Activated naive CD4-positive, alpha-beta T cell treated with anti-CD3 and anti-CD28 coated beads, Interleukin-2, amount 10 ng/mL, durations not matched to agents 7 days and 5 days (primary cell): ENCODE measurements at regions not wholly inside any gene's neighbourhood (a gene's known extent, or its start where the extent isn't known, plus 50 kb on each side); places are given as distances from the start of the nearest gene placed in this dataset.
"Not testable (repeated sequence)": the region's sequence is repeated elsewhere in the genome, so short reads cannot be mapped to it uniquely, and the experiment has no call there.

Source experiments
- CTCF ChIA-PET: fragments of 350-600 bp; sonication (Branson Sonifier 250); formaldehyde crosslinking; loops from one replicate; lab custom pipeline; 2021; ENCODE audit warnings: antibody characterized with exemption; lab: Charles Lee
- DNase-seq: peaks from one replicate; pipeline ENCODE4 v3.0.0-alpha.2; 2020
- H3K27ac Mint-ChIP-seq: one replicate; pipeline ENCODE4 v1.8.0; 2021; ENCODE audit warnings: mild to moderate bottlenecking, moderate library complexity, mixed read lengths
- H3K27me3 Mint-ChIP-seq: one replicate; pipeline ENCODE4 v1.8.0; 2021; ENCODE audit warnings: mild to moderate bottlenecking, mixed read lengths
- H3K36me3 Mint-ChIP-seq: one replicate; pipeline ENCODE4 v1.8.0; 2021; ENCODE audit warnings: mixed read lengths
- H3K4me1 Mint-ChIP-seq: one replicate; pipeline ENCODE4 v1.8.0; 2021; ENCODE audit warnings: mixed read lengths
- H3K4me3 Mint-ChIP-seq: one replicate; pipeline ENCODE4 v1.8.0; 2021; ENCODE audit warnings: mild to moderate bottlenecking, moderate library complexity, mixed read lengths
- H3K9me3 Mint-ChIP-seq: one replicate; pipeline ENCODE4 v1.8.0; 2021; ENCODE audit warnings: mixed read lengths

DNA sequence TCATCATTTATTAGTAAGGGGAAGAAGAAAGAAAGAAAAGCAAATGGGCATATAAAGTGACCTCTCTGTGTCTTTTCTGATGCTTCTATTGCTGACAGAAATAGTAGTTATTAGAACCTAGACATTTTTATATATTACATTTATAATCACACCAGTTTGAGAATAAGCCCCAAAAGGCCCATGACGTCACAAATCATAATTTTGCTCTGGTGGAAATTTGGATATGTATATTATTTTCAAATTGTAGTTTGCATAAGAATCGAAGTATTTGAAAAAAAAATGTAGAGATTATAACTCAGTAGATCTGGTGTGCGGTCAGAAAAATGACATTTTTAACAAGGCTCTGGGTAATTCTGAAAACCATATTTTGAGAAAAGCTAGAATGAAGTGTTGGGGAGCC is 101.2 kb upstream of the STEAP1 start:
- Mint-ChIP-seq H3K4me3 (no peak overlapping the region), H3K27me3 (no peaks in the 10 kb centered on the region), H3K36me3 (no peaks in the 10 kb centered on the region), H3K4me1 (no peaks in the 10 kb centered on the region), H3K9me3 (no peaks in the 10 kb centered on the region), H3K27ac (no peak overlapping the region)
- DNase-seq: no peak
- CTCF ChIA-PET: no interaction called here

- CTCF ChIA-PET: no interaction called here
- no peak for DNase-seq
- H3K4me3 Mint-ChIP-seq: no peak overlapping the region
- H3K36me3 Mint-ChIP-seq: no peaks in the 10 kb centered on the region
- no peaks in the 10 kb centered on the region for H3K9me3 Mint-ChIP-seq
- no peaks in the 10 kb centered on the region for H3K4me1 Mint-ChIP-seq
- H3K27ac Mint-ChIP-seq: no peak overlapping the region
- H3K27me3 Mint-ChIP-seq: no peaks in the 10 kb centered on the region
Measured at GRCh38 chr7:90061077-90061476, 93.2 kb upstream of the STEAP1 start.

- no peaks in the 10 kb centered on the region for H3K4me1 Mint-ChIP-seq
- CTCF ChIA-PET: no interaction called here
- DNase-seq: no peak
- H3K27me3 Mint-ChIP-seq: no peaks in the 10 kb centered on the region
- no peak overlapping the region for H3K27ac Mint-ChIP-seq
- no peaks in the 10 kb centered on the region for H3K9me3 Mint-ChIP-seq
- no peaks in the 10 kb centered on the region for H3K36me3 Mint-ChIP-seq
- no peak overlapping the region for H3K4me3 Mint-ChIP-seq
Measured at GRCh38 chr7:90064370-90064769, 89.9 kb upstream of the STEAP1 start.

DNA sequence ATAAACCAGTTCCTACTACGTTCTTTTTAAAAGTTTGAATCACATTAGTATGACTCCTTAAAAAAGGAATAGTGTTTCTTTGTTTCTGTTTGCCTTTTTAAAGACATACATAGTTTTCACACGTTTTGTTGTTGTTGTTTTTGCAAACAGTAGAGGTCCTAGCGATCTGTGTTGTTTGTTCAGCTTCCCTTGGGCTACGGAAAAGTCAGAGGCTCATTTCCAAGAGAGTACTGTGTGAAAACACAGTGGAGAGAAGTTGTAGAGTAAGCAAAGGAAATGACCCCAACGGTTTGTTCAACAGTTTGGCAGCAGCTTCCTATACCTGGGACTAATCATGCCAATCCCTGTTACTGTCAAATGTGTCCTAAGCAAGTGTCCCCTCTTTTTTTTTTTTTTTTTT is 87.1 kb upstream of the STEAP1 start:
- no peaks in the 10 kb centered on the region for H3K27me3 Mint-ChIP-seq
- H3K4me3 Mint-ChIP-seq: no peak overlapping the region
- DNase-seq: no peak
- no peaks in the 10 kb centered on the region for H3K9me3 Mint-ChIP-seq
- H3K4me1 Mint-ChIP-seq: no peaks in the 10 kb centered on the region
- CTCF ChIA-PET: no interaction called here
- H3K36me3 Mint-ChIP-seq: no peaks in the 10 kb centered on the region
- no peak overlapping the region for H3K27ac Mint-ChIP-seq

GRCh38 chr7:90070238-90070637 is 84.0 kb upstream of the STEAP1 start:
- DNase-seq, CTCF ChIA-PET, H3K9me3 Mint-ChIP-seq, H3K4me1 Mint-ChIP-seq, H3K27me3 Mint-ChIP-seq, H3K4me3 Mint-ChIP-seq, H3K36me3 Mint-ChIP-seq, H3K27ac Mint-ChIP-seq: not testable (repeated sequence)

DNA sequence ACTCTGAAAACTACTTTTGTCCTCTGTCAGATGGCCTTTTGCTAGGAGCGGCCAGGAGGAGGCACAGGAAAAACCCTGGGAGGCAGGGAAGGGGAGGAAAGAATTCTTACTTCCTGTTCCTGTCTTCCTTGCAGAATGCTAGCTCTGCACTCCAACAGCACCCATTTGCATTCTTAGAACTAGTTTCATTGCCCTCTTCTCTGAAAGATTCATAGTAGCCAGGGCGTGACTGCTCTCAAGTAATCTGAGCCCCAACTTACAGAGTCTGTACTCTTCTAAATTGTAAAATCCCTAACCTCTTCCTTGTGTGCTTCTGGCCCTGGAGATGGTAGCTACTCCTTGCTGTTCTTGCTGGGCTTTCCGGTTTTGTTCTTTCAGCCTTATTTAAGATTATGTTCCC is 75.3 kb upstream of the STEAP1 start:
- H3K4me3 Mint-ChIP-seq: no peak overlapping the region
- no peak for DNase-seq
- H3K9me3 Mint-ChIP-seq: no peaks in the 10 kb centered on the region
- no peaks in the 10 kb centered on the region for H3K36me3 Mint-ChIP-seq
- no peak overlapping the region for H3K27ac Mint-ChIP-seq
- H3K27me3 Mint-ChIP-seq: no peaks in the 10 kb centered on the region
- no peaks in the 10 kb centered on the region for H3K4me1 Mint-ChIP-seq
- CTCF ChIA-PET: no interaction called here

GRCh38 chr7:90081621-90082020 is 72.6 kb upstream of the STEAP1 start:
- no peak overlapping the region for H3K27ac Mint-ChIP-seq
- no peaks in the 10 kb centered on the region for H3K36me3 Mint-ChIP-seq
- no peak for DNase-seq
- no peaks in the 10 kb centered on the region for H3K27me3 Mint-ChIP-seq
- no peaks in the 10 kb centered on the region for H3K9me3 Mint-ChIP-seq
- no peak overlapping the region for H3K4me3 Mint-ChIP-seq
- H3K4me1 Mint-ChIP-seq: no peaks in the 10 kb centered on the region
- CTCF ChIA-PET: no interaction called here

GRCh38 chr7:90092506-90092905 is 61.8 kb upstream of the STEAP1 start:
- Mint-ChIP-seq H3K4me3 (no peak overlapping the region), H3K36me3 (no peaks in the 10 kb centered on the region), H3K27ac (no peak overlapping the region), H3K4me1 (no peaks in the 10 kb centered on the region), H3K9me3 (no peaks in the 10 kb centered on the region), H3K27me3 (no peaks in the 10 kb centered on the region)
- CTCF ChIA-PET: no interaction called here
- DNase-seq: no peak

DNA sequence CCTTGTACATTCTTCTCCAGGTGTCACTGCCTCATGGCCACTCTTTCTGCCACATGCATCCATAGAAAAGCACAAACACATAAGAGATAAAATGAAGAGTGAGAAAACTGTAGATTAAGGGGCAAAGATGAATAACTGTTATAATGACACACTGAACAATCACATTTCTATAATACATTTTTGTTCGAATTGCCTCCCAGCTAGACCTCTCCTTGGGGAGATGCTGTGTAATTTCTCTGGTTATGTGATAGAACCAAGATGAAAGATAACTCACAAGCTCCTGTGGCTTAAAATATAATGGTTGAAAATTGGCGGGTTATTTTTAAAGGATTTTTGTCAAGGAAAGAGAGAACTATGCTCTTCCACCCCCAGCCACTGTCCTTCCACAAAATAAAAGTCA is 60.2 kb upstream of the STEAP1 start:
- Mint-ChIP-seq H3K4me3 (no peak overlapping the region), H3K27ac (no peak overlapping the region), H3K4me1 (no peaks in the 10 kb centered on the region), H3K9me3 (no peaks in the 10 kb centered on the region), H3K36me3 (no peaks in the 10 kb centered on the region), H3K27me3 (no peaks in the 10 kb centered on the region)
- CTCF ChIA-PET: no interaction called here
- no peak for DNase-seq
